ENCODE measurements at regions not wholly inside any gene's neighbourhood (a gene's known extent, or its start where the extent isn't known, plus 50 kb on each side); places are given as distances from the start of the nearest gene placed in this dataset.

- in situ Hi-C loops (cut with HindIII; ENCODE audit: extremely low pct_ligation_motif_present, low pct_unique_long_range_greater_than_20kb) = no loop called here
- Histone ChIP-seq H3K27me3 (ENCODE audit: control insufficient read depth in 1 of 2, insufficient read depth in 2 of 2, low read length in 2 of 2) (no peaks in the 10 kb centered on the region), H3K36me3 (replicated peaks in 1 of 2; ENCODE audit: control insufficient read depth in 1 of 2, insufficient read depth in 2 of 2, low read length in 2 of 2) (no peaks in the 10 kb centered on the region), H3K9ac (ENCODE audit: insufficient read depth, low read depth, low read length) (no peak overlapping the region), H3K79me2 (ENCODE audit: insufficient read depth, low read length) (no peaks in the 10 kb centered on the region), H2AFZ (ENCODE audit: low read length) (no peak overlapping the region), H3K4me3 (replicated peaks in 1 of 3; ENCODE audit: insufficient read depth in 1 of 3, low read depth in 2 of 3, low read length in 3 of 3) (no peak overlapping the region), H3K9me3 (ENCODE audit: low read length) (no peaks in the 10 kb centered on the region), H3K27ac (ENCODE audit: extremely low read length, insufficient read depth, low read length) (peak overlapping the region; percentile 88), H4K20me1 (ENCODE audit: insufficient read depth, low read length) (no peaks in the 10 kb centered on the region), H3K4me2 (ENCODE audit: low read depth, low read length) (peak overlapping the region; percentile 65), H3K4me1 (ENCODE audit: insufficient read depth, low read length) (peaks cover 80% of the 10 kb centered on the region)
- ChIA-PET CTCF (ENCODE audit: low intra/inter-chr PET ratio, low total read pairs) (no interaction called here), POLR2A (interaction anchor here (0.9 to 2.3 kb wide), 5 partner anchors 10 to 154 kb away, joined by 3 to 16 read pairs (median 4); no protein-coding TSS in a partner anchor)
- DNase-seq (ENCODE audit: low spot score) (no peak), ATAC-seq (no peak), FAIRE-seq (no peak)
- TF ChIP-seq REL (CRISPR knock-in tag; conservative IDR thresholded peaks at IDR 0.05) (no peak), CREM (IDR thresholded peaks at IDR 0.05) (no peak), CREM (CRISPR knock-in tag; IDR thresholded peaks at IDR 0.05) (no peak), NCOR1 (IDR thresholded peaks at IDR 0.05; ENCODE audit: borderline replicate concordance, low read length) (no peak), ZMAT3 (CRISPR knock-in tag; conservative IDR thresholded peaks at IDR 0.05) (no peak), FOXO4 (CRISPR knock-in tag; conservative IDR thresholded peaks at IDR 0.05) (0 out of 2 replicates have a peak, but pooled peaks have one; percentile 76), DBP (CRISPR knock-in tag; IDR thresholded peaks at IDR 0.05; ENCODE audit: not compliant biosample characterization) (no peak), TFE3 (CRISPR knock-in tag; IDR thresholded peaks at IDR 0.05) (no peak), ZNF792 (CRISPR knock-in tag; IDR thresholded peaks at IDR 0.05) (no peak), CEBPB (IDR thresholded peaks at IDR 0.05; ENCODE audit: borderline replicate concordance, low read depth, low read length) (no peak), ZNF709 (CRISPR knock-in tag; IDR thresholded peaks at IDR 0.05) (no peak), ZKSCAN8 (CRISPR knock-in tag; IDR thresholded peaks at IDR 0.05; ENCODE audit: borderline replicate concordance) (no peak), ZNF263 (CRISPR knock-in tag; IDR thresholded peaks at IDR 0.05) (no peak), ZNF788 (CRISPR knock-in tag; IDR thresholded peaks at IDR 0.05; ENCODE audit: borderline replicate concordance) (no peak), GATA4 (IDR thresholded peaks at IDR 0.05; ENCODE audit: borderline replicate concordance, low read depth) (no peak), NCOA1 (CRISPR knock-in tag; IDR thresholded peaks at IDR 0.05) (0 out of 2 replicates have a peak, but pooled peaks have one; percentile 62), ZBTB7A (CRISPR knock-in tag; IDR thresholded peaks at IDR 0.05) (no peak), LCORL (IDR thresholded peaks at IDR 0.05) (no peak), LCORL (CRISPR knock-in tag; IDR thresholded peaks at IDR 0.05) (0 out of 2 replicates have a peak, but pooled peaks have one; percentile 36), ZNF546 (CRISPR knock-in tag; conservative IDR thresholded peaks at IDR 0.05) (no peak), ZNF367 (CRISPR knock-in tag; IDR thresholded peaks at IDR 0.05; ENCODE audit: borderline replicate concordance) (no peak), TEAD3 (CRISPR knock-in tag; optimal IDR thresholded peaks at IDR 0.05; ENCODE audit: borderline replicate concordance) (no peak), POGZ (CRISPR knock-in tag; IDR thresholded peaks at IDR 0.05) (no peak), ZFP62 (CRISPR knock-in tag; IDR thresholded peaks at IDR 0.05) (no peak), MEF2D (CRISPR knock-in tag; IDR thresholded peaks at IDR 0.05) (no peak)
- BruUV-seq (replicated peaks) = no TSS peak
- WGBS (ENCODE audit: low lambda C conversion rate) = 81% methylated on average over 10 of the region's 10 CpGs
- intact Hi-C loops (cut with micrococcal nuclease; ENCODE audit: unreplicated experiment) = no loop called here
These were observed 316.7 kb upstream of the TBL1XR1 start for GRCh38 chr3:177513815-177514610.
